Muscle of leg (tissue), 3 donors: ENCODE measurements at regions not wholly inside any gene's neighbourhood (a gene's known extent, or its start where the extent isn't known, plus 50 kb on each side); places are given as distances from the start of the nearest gene placed in this dataset.

Experiments
- DNase-seq: peaks from one replicate; pipeline ENCODE4 v3.0.0; 2013
- H3K27ac ChIP-seq: one replicate; pipeline ENCODE4 v1.5.1; 2013; ENCODE audit warnings: mild to moderate bottlenecking, low read length, control low read depth
- H3K27me3 ChIP-seq: one replicate; pipeline ENCODE4 v1.6.1; 2013; ENCODE audit warnings: low read length; ENCODE audit not compliant: control insufficient read depth, insufficient read depth
- H3K36me3 ChIP-seq: one replicate; pipeline ENCODE4 v1.6.1; 2013; ENCODE audit warnings: low read length; ENCODE audit not compliant: control insufficient read depth, insufficient read depth
- H3K4me1 ChIP-seq: one replicate; pipeline ENCODE4 v1.6.1; 2013; ENCODE audit warnings: low read length; ENCODE audit not compliant: control insufficient read depth, insufficient read depth
- H3K4me3 ChIP-seq: one replicate; pipeline ENCODE4 v1.5.1; 2013; ENCODE audit warnings: low read length, control low read depth
- H3K9me3 ChIP-seq: replicated peaks from 2 replicates; pipeline ENCODE4 v1.6.1; 2013; ENCODE audit warnings: low read depth, low read length; ENCODE audit not compliant: control insufficient read depth
- WGBS: methylation state at CpG from one replicate; pipeline ENCODE4 v1.1.5; 2013; ENCODE audit warnings: missing lambda C conversion rate; ENCODE audit not compliant: insufficient coverage; 5-methylcytosine and 5-hydroxymethylcytosine counted together

- H3K9me3 ChIP-seq = no peaks in the 10 kb centered on the region
- no peaks in the 10 kb centered on the region for H3K4me1 ChIP-seq
- H3K27me3 ChIP-seq = no peaks in the 10 kb centered on the region
- DNase-seq = no peak
- no peaks in the 10 kb centered on the region for H3K36me3 ChIP-seq
- no peak overlapping the region for H3K4me3 ChIP-seq
- no peak overlapping the region for H3K27ac ChIP-seq
Observed at GRCh38 chr10:84063440-84063839, 75.9 kb upstream of the GHITM start.

GRCh38 chr10:84065804-84066601, 73.3 kb upstream of the GHITM start:
- H3K36me3 ChIP-seq = no peaks in the 10 kb centered on the region
- no peaks in the 10 kb centered on the region for H3K27me3 ChIP-seq
- WGBS = 84% methylated on average over 5 of the region's 8 CpGs
- DNase-seq = no peak
- H3K4me1 ChIP-seq = no peaks in the 10 kb centered on the region
- no peak overlapping the region for H3K27ac ChIP-seq
- H3K9me3 ChIP-seq = no peaks in the 10 kb centered on the region
- H3K4me3 ChIP-seq = no peak overlapping the region

GRCh38 chr10:84074521-84074920, 64.8 kb upstream of the GHITM start:
- DNase-seq = no peak
- no CpG with 5 or more reads among the region's 3 CpGs for WGBS
- Histone ChIP-seq H3K27ac (no peak overlapping the region), H3K4me3 (no peak overlapping the region), H3K36me3 (no peaks in the 10 kb centered on the region), H3K9me3 (no peaks in the 10 kb centered on the region), H3K4me1 (peaks cover 5% of the 10 kb centered on the region), H3K27me3 (no peaks in the 10 kb centered on the region)

- Histone ChIP-seq H3K9me3 (no peaks in the 10 kb centered on the region), H3K36me3 (no peaks in the 10 kb centered on the region), H3K27ac (no peak overlapping the region), H3K4me1 (peaks cover 5% of the 10 kb centered on the region), H3K4me3 (no peak overlapping the region), H3K27me3 (no peaks in the 10 kb centered on the region)
- no peak for DNase-seq
- WGBS = 83% methylated on average over 2 of the region's 4 CpGs
Observed at GRCh38 chr10:84075226-84076046, 63.9 kb upstream of the GHITM start.

- no CpG with 5 or more reads among the region's 1 CpG for WGBS
- peaks cover 5% of the 10 kb centered on the region for H3K4me1 ChIP-seq
- no peak overlapping the region for H3K27ac ChIP-seq
- no peaks in the 10 kb centered on the region for H3K36me3 ChIP-seq
- no peaks in the 10 kb centered on the region for H3K27me3 ChIP-seq
- peak; percentile 61 for DNase-seq
- H3K9me3 ChIP-seq = no peaks in the 10 kb centered on the region
- H3K4me3 ChIP-seq = no peak overlapping the region
Observed at GRCh38 chr10:84076047-84076388, 63.3 kb upstream of the GHITM start.

- Histone ChIP-seq H3K36me3 (no peaks in the 10 kb centered on the region), H3K27me3 (no peaks in the 10 kb centered on the region), H3K27ac (no peak overlapping the region), H3K4me1 (peaks cover 5% of the 10 kb centered on the region), H3K9me3 (no peaks in the 10 kb centered on the region), H3K4me3 (no peak overlapping the region)
- DNase-seq = peak; percentile 9
- WGBS = 31% methylated on average over 2 of the region's 4 CpGs
Observed at GRCh38 chr10:84076540-84077195, 62.6 kb upstream of the GHITM start.

- no CpG with 5 or more reads among the region's 2 CpGs for WGBS
Observed at GRCh38 chr10:84077768-84078167, 61.5 kb upstream of the GHITM start.

GRCh38 chr10:84078771-84079170, 60.5 kb upstream of the GHITM start:
- peaks cover 5% of the 10 kb centered on the region for H3K4me1 ChIP-seq
- H3K4me3 ChIP-seq = no peak overlapping the region
- no peaks in the 10 kb centered on the region for H3K36me3 ChIP-seq
- no peak for DNase-seq
- no peaks in the 10 kb centered on the region for H3K9me3 ChIP-seq
- H3K27me3 ChIP-seq = no peaks in the 10 kb centered on the region
- H3K27ac ChIP-seq = no peak overlapping the region

More at GRCh38 chr10:84077768-84078167, 61.5 kb upstream of the GHITM start:
- H3K4me1 ChIP-seq = peaks cover 5% of the 10 kb centered on the region
- no peak overlapping the region for H3K4me3 ChIP-seq
- H3K9me3 ChIP-seq = no peaks in the 10 kb centered on the region
- H3K27ac ChIP-seq = no peak overlapping the region
- no peaks in the 10 kb centered on the region for H3K36me3 ChIP-seq
- DNase-seq = no peak
- H3K27me3 ChIP-seq = no peaks in the 10 kb centered on the region

GRCh38 chr10:84084342-84084741, 55.0 kb upstream of the GHITM start:
- peaks cover 2% of the 10 kb centered on the region for H3K9me3 ChIP-seq
- no CpG with 5 or more reads among the region's 3 CpGs for WGBS

GRCh38 chr10:84087202-84087601, 52.1 kb upstream of the GHITM start:
- 83% methylated on average over 1 of the region's 1 CpG for WGBS
- DNase-seq = no peak
- Histone ChIP-seq H3K27me3 (no peaks in the 10 kb centered on the region), H3K27ac (no peak overlapping the region), H3K4me3 (no peak overlapping the region), H3K36me3 (no peaks in the 10 kb centered on the region), H3K9me3 (peaks cover 2% of the 10 kb centered on the region), H3K4me1 (no peaks in the 10 kb centered on the region)

More at GRCh38 chr10:84084342-84084741, 55.0 kb upstream of the GHITM start:
- Histone ChIP-seq H3K4me1 (no peaks in the 10 kb centered on the region), H3K36me3 (no peaks in the 10 kb centered on the region), H3K27ac (no peak overlapping the region), H3K4me3 (no peak overlapping the region), H3K27me3 (no peaks in the 10 kb centered on the region)
- no peak for DNase-seq
